ENCODE measurements at regions not wholly inside any gene's neighbourhood (a gene's known extent, or its start where the extent isn't known, plus 50 kb on each side); places are given as distances from the start of the nearest gene placed in this dataset.

DNA sequence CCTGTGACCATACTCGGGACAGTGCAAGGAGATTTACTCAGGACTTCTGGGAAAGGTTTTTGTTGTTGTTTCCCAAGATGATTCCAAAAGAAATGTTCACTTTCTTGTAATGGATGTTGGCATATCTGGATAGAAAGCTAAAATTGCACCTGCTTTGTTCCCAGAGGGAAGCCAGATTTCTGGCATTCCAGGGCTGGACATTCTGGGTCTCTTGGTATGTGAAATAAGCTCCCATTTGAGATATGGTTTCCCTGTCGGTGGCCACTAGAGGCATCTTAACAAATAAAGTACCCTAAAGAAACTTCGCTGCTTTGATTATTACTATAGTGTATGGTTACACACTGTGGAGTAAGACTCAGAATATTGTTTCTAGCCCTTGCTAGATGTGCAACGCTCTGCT is 737.3 kb downstream of the BRINP1 start:
- Histone ChIP-seq H3K4me2 (ENCODE audit: control insufficient read depth, extremely low read depth, insufficient read depth, low read depth, low read length) (no peak overlapping the region), H3K4me1 (ENCODE audit: control insufficient read depth, extremely low read depth, insufficient read depth, low read length) (no peaks in the 10 kb centered on the region), H3K4me3 (ENCODE audit: control insufficient read depth in 2 of 3, extremely low read depth in 1 of 3, insufficient read depth in 2 of 3, low read depth in 1 of 3, low read length in 3 of 3) (no peak overlapping the region), H3K27me3 (ENCODE audit: control insufficient read depth, extremely low read depth, insufficient read depth, low read length) (no peaks in the 10 kb centered on the region), H3K9me1 (ENCODE audit: control insufficient read depth, extremely low read depth, insufficient read depth, low read length) (no peaks in the 10 kb centered on the region), H2AFZ (ENCODE audit: control insufficient read depth, low read length) (no peak overlapping the region), H4K20me1 (ENCODE audit: control insufficient read depth, extremely low read depth, insufficient read depth, low read length) (no peaks in the 10 kb centered on the region), H3K27ac (ENCODE audit: control insufficient read depth, insufficient read depth, low read length) (no peak overlapping the region), H3K36me3 (ENCODE audit: control insufficient read depth in 2 of 2, extremely low read depth in 1 of 2, insufficient read depth in 2 of 2, low read length in 2 of 2) (no peaks in the 10 kb centered on the region), H3K9ac (ENCODE audit: control insufficient read depth, extremely low read depth, insufficient read depth, low read length) (no peak overlapping the region), H3K9me3 (ENCODE audit: control insufficient read depth, low read depth, low read length) (peaks cover 3% of the 10 kb centered on the region), H3K79me2 (ENCODE audit: control insufficient read depth, insufficient read depth, low read length) (no peaks in the 10 kb centered on the region)
- dilution Hi-C loops (cut with MboI; ENCODE audit: extremely low pct_ligation_motif_present, low sequenced_read_pairs), result no loop called here
- TF ChIP-seq, protein P1, sequence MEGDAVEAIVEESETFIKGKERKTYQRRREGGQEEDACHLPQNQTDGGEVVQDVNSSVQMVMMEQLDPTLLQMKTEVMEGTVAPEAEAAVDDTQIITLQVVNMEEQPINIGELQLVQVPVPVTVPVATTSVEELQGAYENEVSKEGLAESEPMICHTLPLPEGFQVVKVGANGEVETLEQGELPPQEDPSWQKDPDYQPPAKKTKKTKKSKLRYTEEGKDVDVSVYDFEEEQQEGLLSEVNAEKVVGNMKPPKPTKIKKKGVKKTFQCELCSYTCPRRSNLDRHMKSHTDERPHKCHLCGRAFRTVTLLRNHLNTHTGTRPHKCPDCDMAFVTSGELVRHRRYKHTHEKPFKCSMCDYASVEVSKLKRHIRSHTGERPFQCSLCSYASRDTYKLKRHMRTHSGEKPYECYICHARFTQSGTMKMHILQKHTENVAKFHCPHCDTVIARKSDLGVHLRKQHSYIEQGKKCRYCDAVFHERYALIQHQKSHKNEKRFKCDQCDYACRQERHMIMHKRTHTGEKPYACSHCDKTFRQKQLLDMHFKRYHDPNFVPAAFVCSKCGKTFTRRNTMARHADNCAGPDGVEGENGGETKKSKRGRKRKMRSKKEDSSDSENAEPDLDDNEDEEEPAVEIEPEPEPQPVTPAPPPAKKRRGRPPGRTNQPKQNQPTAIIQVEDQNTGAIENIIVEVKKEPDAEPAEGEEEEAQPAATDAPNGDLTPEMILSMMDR (optimal IDR thresholded peaks at IDR 0.05 in 1 of 3, IDR thresholded peaks at IDR 0.05 in 1 of 3, conservative IDR thresholded peaks at IDR 0.05 in 1 of 3; ENCODE audit: extremely low read depth in 1 of 3, insufficient read depth in 2 of 3, low read length in 3 of 3), result no peak
- TF ChIP-seq EZH2 (IDR thresholded peaks at IDR 0.05; ENCODE audit: low read length), result no peak
- FAIRE-seq, result no peak
- DNase-seq (ENCODE audit: low read depth, low spot score), result no peak

DNA sequence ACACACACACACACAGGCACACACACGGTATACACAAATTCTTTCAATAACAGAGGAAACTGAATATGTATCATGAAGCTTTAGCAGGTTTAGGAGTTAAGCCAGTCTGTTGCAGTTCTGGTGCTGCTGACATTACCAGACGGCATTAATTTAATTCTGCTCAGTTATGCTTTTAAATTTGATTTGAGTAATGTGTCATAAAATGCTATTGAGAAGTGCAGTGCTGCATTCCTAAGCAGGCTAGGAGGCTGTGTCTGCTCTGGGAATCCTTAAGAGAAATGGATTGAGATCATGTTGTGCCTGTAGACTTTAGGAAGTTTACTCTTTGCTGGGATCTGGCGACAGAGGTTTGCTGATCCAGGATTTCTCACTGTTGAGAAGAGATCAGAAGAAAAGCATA is 733.8 kb downstream of the BRINP1 start:
- H3K27me3 ChIP-seq (ENCODE audit: control insufficient read depth, extremely low read depth, insufficient read depth, low read length), result no peaks in the 10 kb centered on the region
- DNase-seq (ENCODE audit: low read depth, low spot score) (no peak), FAIRE-seq (no peak)
- no peak for TF ChIP-seq EZH2 (IDR thresholded peaks at IDR 0.05; ENCODE audit: low read length)
- TF ChIP-seq, protein P1 (optimal IDR thresholded peaks at IDR 0.05 in 1 of 3, IDR thresholded peaks at IDR 0.05 in 1 of 3, conservative IDR thresholded peaks at IDR 0.05 in 1 of 3; ENCODE audit: extremely low read depth in 1 of 3, insufficient read depth in 2 of 3, low read length in 3 of 3), result no peak
- H3K9me3 ChIP-seq (ENCODE audit: control insufficient read depth, low read depth, low read length), result peaks cover 3% of the 10 kb centered on the region
- no peak overlapping the region for H3K27ac ChIP-seq (ENCODE audit: control insufficient read depth, insufficient read depth, low read length)
- H3K4me3 ChIP-seq (ENCODE audit: control insufficient read depth in 2 of 3, extremely low read depth in 1 of 3, insufficient read depth in 2 of 3, low read depth in 1 of 3, low read length in 3 of 3), result no peak overlapping the region
- no peaks in the 10 kb centered on the region for H3K36me3 ChIP-seq (ENCODE audit: control insufficient read depth in 2 of 2, extremely low read depth in 1 of 2, insufficient read depth in 2 of 2, low read length in 2 of 2)
- dilution Hi-C loops (cut with MboI; ENCODE audit: extremely low pct_ligation_motif_present, low sequenced_read_pairs), result no loop called here
- H3K4me1 ChIP-seq (ENCODE audit: control insufficient read depth, extremely low read depth, insufficient read depth, low read length), result no peaks in the 10 kb centered on the region
- H4K20me1 ChIP-seq (ENCODE audit: control insufficient read depth, extremely low read depth, insufficient read depth, low read length), result no peaks in the 10 kb centered on the region
- no peak overlapping the region for H2AFZ ChIP-seq (ENCODE audit: control insufficient read depth, low read length)
- H3K9me1 ChIP-seq (ENCODE audit: control insufficient read depth, extremely low read depth, insufficient read depth, low read length), result no peaks in the 10 kb centered on the region
- H3K79me2 ChIP-seq (ENCODE audit: control insufficient read depth, insufficient read depth, low read length), result no peaks in the 10 kb centered on the region
- no peak overlapping the region for H3K4me2 ChIP-seq (ENCODE audit: control insufficient read depth, extremely low read depth, insufficient read depth, low read depth, low read length)
- no peak overlapping the region for H3K9ac ChIP-seq (ENCODE audit: control insufficient read depth, extremely low read depth, insufficient read depth, low read length)
